ENCODE measurements at regions not wholly inside any gene's neighbourhood (a gene's known extent, or its start where the extent isn't known, plus 50 kb on each side); places are given as distances from the start of the nearest gene placed in this dataset.

- no peak for TF ChIP-seq CTCF (IDR thresholded peaks at IDR 0.05; ENCODE audit: low read depth, low read length)
- TF ChIP-seq EZH2phosphoT487 (IDR thresholded peaks at IDR 0.05; ENCODE audit: low read depth): no peak
These were observed 163.8 kb upstream of the MYCN start for GRCh38 chr2:15776629-15776919.

Measured in OCI-LY3 (cell line).